ENCODE measurements at regions not wholly inside any gene's neighbourhood (a gene's known extent, or its start where the extent isn't known, plus 50 kb on each side); places are given as distances from the start of the nearest gene placed in this dataset.

DNA sequence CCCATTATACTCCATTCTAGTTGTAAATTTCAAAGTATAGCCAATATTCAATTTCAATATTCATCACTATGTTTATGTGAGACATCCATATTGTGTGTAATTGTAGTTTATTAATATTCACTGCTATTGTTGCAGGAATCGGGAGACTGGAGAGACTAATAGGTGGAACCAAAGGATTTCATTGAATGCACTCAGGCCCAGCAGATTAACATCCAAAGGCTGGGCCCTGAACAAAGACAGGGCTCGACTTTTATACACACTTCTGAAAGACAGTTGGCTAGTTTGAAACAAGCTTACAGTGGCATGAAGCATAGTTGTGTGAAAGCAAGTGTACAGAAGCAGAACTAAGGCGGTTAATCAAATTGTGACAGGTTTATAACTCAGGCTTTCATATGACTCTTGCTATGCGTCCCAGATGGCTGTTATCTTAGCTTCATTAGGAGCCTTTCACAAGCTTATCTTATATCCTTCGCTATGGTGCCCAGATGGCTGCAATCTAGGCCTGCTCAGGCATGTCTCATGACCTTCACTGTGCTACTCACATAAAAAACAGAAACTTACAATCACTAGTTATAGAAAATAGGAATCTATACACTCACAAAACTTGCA, 1038.8 kb upstream of the EPHA6 start:
- Mint-ChIP-seq H3K27me3 (ENCODE audit: low read depth in 2 of 2) (no peaks in the 10 kb centered on the region), H3K4me3 (no peak overlapping the region), H3K27ac (no peak overlapping the region), H3K36me3 (peaks cover 11% of the 10 kb centered on the region), H3K9me3 (peaks cover 14 to 23% of the 10 kb centered on the region in 2 donors), H3K4me1 (no peaks in the 10 kb centered on the region)
- Histone ChIP-seq H3K27ac (ENCODE audit: low read length) (no peak overlapping the region), H3K4me1 (ENCODE audit: control insufficient read depth, insufficient read depth, low read length) (no peaks in the 10 kb centered on the region), H3K36me3 (ENCODE audit: control insufficient read depth, insufficient read depth, low read length) (no peaks in the 10 kb centered on the region), H3K27me3 (ENCODE audit: control insufficient read depth, insufficient read depth, low read length) (no peaks in the 10 kb centered on the region), H3K4me3 (ENCODE audit: low read length) (no peak overlapping the region), H3K9me3 (ENCODE audit: control insufficient read depth, insufficient read depth, low read length) (peaks cover 9% of the 10 kb centered on the region)
- TF ChIP-seq, protein P1, sequence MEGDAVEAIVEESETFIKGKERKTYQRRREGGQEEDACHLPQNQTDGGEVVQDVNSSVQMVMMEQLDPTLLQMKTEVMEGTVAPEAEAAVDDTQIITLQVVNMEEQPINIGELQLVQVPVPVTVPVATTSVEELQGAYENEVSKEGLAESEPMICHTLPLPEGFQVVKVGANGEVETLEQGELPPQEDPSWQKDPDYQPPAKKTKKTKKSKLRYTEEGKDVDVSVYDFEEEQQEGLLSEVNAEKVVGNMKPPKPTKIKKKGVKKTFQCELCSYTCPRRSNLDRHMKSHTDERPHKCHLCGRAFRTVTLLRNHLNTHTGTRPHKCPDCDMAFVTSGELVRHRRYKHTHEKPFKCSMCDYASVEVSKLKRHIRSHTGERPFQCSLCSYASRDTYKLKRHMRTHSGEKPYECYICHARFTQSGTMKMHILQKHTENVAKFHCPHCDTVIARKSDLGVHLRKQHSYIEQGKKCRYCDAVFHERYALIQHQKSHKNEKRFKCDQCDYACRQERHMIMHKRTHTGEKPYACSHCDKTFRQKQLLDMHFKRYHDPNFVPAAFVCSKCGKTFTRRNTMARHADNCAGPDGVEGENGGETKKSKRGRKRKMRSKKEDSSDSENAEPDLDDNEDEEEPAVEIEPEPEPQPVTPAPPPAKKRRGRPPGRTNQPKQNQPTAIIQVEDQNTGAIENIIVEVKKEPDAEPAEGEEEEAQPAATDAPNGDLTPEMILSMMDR (IDR thresholded peaks at IDR 0.05) = no peak
- 86% methylated on average over 5 of the region's 5 CpGs for WGBS (ENCODE audit: insufficient coverage)
- intact Hi-C loops (cut with micrococcal nuclease) = no loop called here
- ATAC-seq (no peak), DNase-seq (no peak)

DNA sequence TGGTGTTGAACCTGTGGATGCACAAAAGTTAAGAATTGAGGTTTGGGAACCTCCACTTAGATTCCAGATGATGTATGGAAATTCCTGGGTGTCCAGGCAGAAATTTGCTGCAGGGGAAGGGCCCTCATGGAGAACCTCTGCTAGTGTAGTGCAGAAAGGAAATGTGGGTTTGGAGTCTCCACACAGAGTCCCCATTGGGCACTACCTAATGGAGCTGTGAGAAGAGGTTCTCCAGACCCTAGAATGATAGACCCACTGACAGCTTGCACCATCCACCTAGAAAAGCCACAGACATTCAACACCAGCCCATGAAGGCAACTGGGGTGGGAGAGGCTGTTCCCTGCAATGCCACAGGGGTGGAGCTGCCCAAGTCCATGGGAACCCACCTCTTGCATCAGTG, 1032.8 kb upstream of the EPHA6 start:
- H3K4me1 ChIP-seq (ENCODE audit: control insufficient read depth, insufficient read depth, low read length) = no peaks in the 10 kb centered on the region
- no peaks in the 10 kb centered on the region for H3K4me1 Mint-ChIP-seq
- H3K4me3 Mint-ChIP-seq = no peak overlapping the region
- H3K27me3 ChIP-seq (ENCODE audit: control insufficient read depth, insufficient read depth, low read length) = no peaks in the 10 kb centered on the region
- H3K27ac ChIP-seq (ENCODE audit: low read length) = no peak overlapping the region
- no peaks in the 10 kb centered on the region for H3K36me3 Mint-ChIP-seq
- no peak for ATAC-seq
- TF ChIP-seq, protein P1 (IDR thresholded peaks at IDR 0.05) = no peak
- intact Hi-C loops (cut with micrococcal nuclease) = no loop called here
- peaks cover 6% of the 10 kb centered on the region for H3K9me3 ChIP-seq (ENCODE audit: control insufficient read depth, insufficient read depth, low read length)
- H3K27me3 Mint-ChIP-seq (ENCODE audit: low read depth in 2 of 2) = no peaks in the 10 kb centered on the region
- DNase-seq = no peak
- peaks cover 10 to 14% of the 10 kb centered on the region in 2 donors for H3K9me3 Mint-ChIP-seq
- H3K27ac Mint-ChIP-seq = no peak overlapping the region
- H3K4me3 ChIP-seq (ENCODE audit: low read length) = no peak overlapping the region
- H3K36me3 ChIP-seq (ENCODE audit: control insufficient read depth, insufficient read depth, low read length) = no peaks in the 10 kb centered on the region

DNA sequence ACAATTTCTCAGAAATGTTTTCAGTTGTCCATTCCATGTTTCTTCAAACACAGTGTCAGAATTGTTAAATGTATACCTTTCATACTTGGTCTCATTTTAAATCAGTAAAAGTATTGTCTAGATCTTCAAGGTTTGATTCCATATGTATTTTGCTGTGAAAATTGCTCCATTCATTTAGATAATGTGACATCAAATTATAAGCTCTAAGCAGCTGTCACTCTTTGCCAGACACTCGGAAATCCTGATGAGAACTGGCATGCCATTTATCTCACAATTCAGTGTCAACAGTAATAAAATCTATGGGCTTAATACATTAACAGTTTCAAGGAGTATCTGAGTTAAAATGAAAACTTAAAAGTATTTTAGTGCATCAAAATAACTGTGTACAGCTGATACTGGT, 1025.3 kb upstream of the EPHA6 start:
- no peaks in the 10 kb centered on the region for H3K36me3 Mint-ChIP-seq
- DNase-seq = no peak
- no peak overlapping the region for H3K4me3 ChIP-seq (ENCODE audit: low read length)

More for the DNA sequence above, 1025.3 kb upstream of the EPHA6 start:
- Mint-ChIP-seq H3K4me3 (no peak overlapping the region), H3K27ac (no peak overlapping the region), H3K9me3 (peaks cover 6 to 10% of the 10 kb centered on the region in 2 donors), H3K27me3 (ENCODE audit: low read depth in 2 of 2) (no peaks in the 10 kb centered on the region), H3K4me1 (no peaks in the 10 kb centered on the region)
- Histone ChIP-seq H3K27ac (ENCODE audit: low read length) (no peak overlapping the region), H3K27me3 (ENCODE audit: control insufficient read depth, insufficient read depth, low read length) (no peaks in the 10 kb centered on the region), H3K9me3 (ENCODE audit: control insufficient read depth, insufficient read depth, low read length) (no peaks in the 10 kb centered on the region), H3K4me1 (ENCODE audit: control insufficient read depth, insufficient read depth, low read length) (no peaks in the 10 kb centered on the region), H3K36me3 (ENCODE audit: control insufficient read depth, insufficient read depth, low read length) (no peaks in the 10 kb centered on the region)
- WGBS (ENCODE audit: insufficient coverage) = 43% methylated on average over 1 of the region's 1 CpG
- intact Hi-C loops (cut with micrococcal nuclease) = no loop called here
- TF ChIP-seq, protein P1 (IDR thresholded peaks at IDR 0.05) = no peak
- no peak for ATAC-seq

Measured in natural killer cell (primary cell).